Mesendoderm (in vitro differentiated cells): ENCODE measurements at regions not wholly inside any gene's neighbourhood (a gene's known extent, or its start where the extent isn't known, plus 50 kb on each side); places are given as distances from the start of the nearest gene placed in this dataset.
A peak's percentile ranks its signal among the peaks of the same experiment; 100 is the strongest.
"Not testable (repeated sequence)": the region's sequence is repeated elsewhere in the genome, so short reads cannot be mapped to it uniquely, and the experiment has no call there.

ENCODE experiments used
- DNase-seq: peaks from one replicate; pipeline ENCODE4 v3.0.0; 2013
- H2AK5ac ChIP-seq: 2 replicates; pipeline ENCODE4 v1.6.1; 2013; ENCODE audit warnings: low read length, inconsistent platforms
- H2BK120ac ChIP-seq: 2 replicates; pipeline ENCODE4 v1.6.1; 2013; ENCODE audit warnings: low read depth, mild to moderate bottlenecking, low read length, moderate library complexity, mixed read lengths
- H2BK15ac ChIP-seq: replicated peaks from 2 replicates; pipeline ENCODE4 v1.6.1; 2013; ENCODE audit warnings: low read depth, mild to moderate bottlenecking, moderate library complexity
- H2BK5ac ChIP-seq: 2 replicates; pipeline ENCODE4 v1.6.1; 2013; ENCODE audit warnings: low read length, inconsistent platforms
- H3K18ac ChIP-seq: 2 replicates; pipeline ENCODE4 v1.6.1; 2013; ENCODE audit warnings: mild to moderate bottlenecking, low read length, mixed read lengths
- H3K23ac ChIP-seq: one replicate; pipeline ENCODE4 v1.6.1; 2013; ENCODE audit warnings: low read length
- H3K27ac ChIP-seq: 2 replicates; pipeline ENCODE4 v1.5.1; 2013; ENCODE audit warnings: low read depth, mild to moderate bottlenecking, inconsistent platforms, low read length, moderate library complexity
- H3K27me3 ChIP-seq: 2 replicates; pipeline ENCODE4 v1.6.1; 2013; ENCODE audit warnings: low read length, control low read depth, mild to moderate bottlenecking, inconsistent platforms; ENCODE audit not compliant: insufficient read depth, poor library complexity
- H3K36me3 ChIP-seq: 2 replicates; pipeline ENCODE4 v1.6.1; 2013; ENCODE audit warnings: low read length, inconsistent platforms; ENCODE audit not compliant: control insufficient read depth, insufficient read depth
- H3K4ac ChIP-seq: one replicate; pipeline ENCODE4 v1.6.1; 2013; ENCODE audit warnings: low read depth, mild to moderate bottlenecking, low read length, moderate library complexity
- H3K4me1 ChIP-seq: 2 replicates; pipeline ENCODE4 v1.6.1; 2013; ENCODE audit warnings: low read depth, low read length, inconsistent platforms; ENCODE audit not compliant: control insufficient read depth
- H3K4me2 ChIP-seq: 2 replicates; pipeline ENCODE4 v1.6.1; 2013; ENCODE audit warnings: low read length
- H3K4me3 ChIP-seq: 2 replicates; pipeline ENCODE4 v1.5.1; 2013; ENCODE audit warnings: mild to moderate bottlenecking, low read length
- H3K56ac ChIP-seq: one replicate; pipeline ENCODE4 v1.6.1; 2013; ENCODE audit warnings: low read length
- H3K79me1 ChIP-seq: 2 replicates; pipeline ENCODE4 v1.6.1; 2013; ENCODE audit warnings: low read length, inconsistent platforms
- H3K79me2 ChIP-seq: 2 replicates; pipeline ENCODE4 v1.6.1; 2013; ENCODE audit warnings: mild to moderate bottlenecking, low read length; ENCODE audit not compliant: control insufficient read depth, insufficient read depth
- H3K9ac ChIP-seq: 2 replicates; pipeline ENCODE4 v1.6.1; 2013; ENCODE audit warnings: low read length, inconsistent platforms
- H4K5ac ChIP-seq: one replicate; pipeline ENCODE4 v1.6.1; 2013; ENCODE audit warnings: low read length
- H4K8ac ChIP-seq: one replicate; pipeline ENCODE4 v1.6.1; 2013; ENCODE audit warnings: low read depth, mild to moderate bottlenecking, control low read depth, low read length, moderate library complexity
- WGBS: extraction: QIAGEN DNeasy Blood & Tissue Kit; methylation state at CpG from one replicate; pipeline ENCODE4 v1.1.7; 2013; ENCODE audit warnings: low lambda C conversion rate, missing lambda C conversion rate; ENCODE audit not compliant: insufficient coverage; ENCODE audit errors: extremely low coverage; 5-methylcytosine and 5-hydroxymethylcytosine counted together

DNA sequence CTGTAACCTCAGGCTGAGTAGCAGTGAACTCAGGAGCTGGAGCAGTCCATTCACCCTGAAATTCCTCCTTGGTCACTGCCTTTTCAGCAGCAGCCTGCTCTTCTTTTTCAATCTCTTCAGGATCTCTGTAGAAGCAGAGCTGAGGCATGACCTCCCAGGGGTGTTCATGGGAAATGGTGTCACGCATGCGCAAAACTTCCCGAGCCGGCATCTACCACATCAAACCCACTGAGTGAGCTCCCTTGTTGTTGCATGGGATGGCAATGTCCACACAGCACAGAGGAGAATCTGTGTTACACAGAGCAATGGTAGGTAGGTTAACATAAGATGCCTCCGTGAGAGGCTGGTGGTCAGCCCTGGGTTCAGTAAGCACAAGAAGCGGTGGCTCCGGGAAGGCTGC is 355.8 kb upstream of the PSMD7 start:
- H4K8ac ChIP-seq, H3K4me1 ChIP-seq, H3K36me3 ChIP-seq, H3K9ac ChIP-seq, H3K4me2 ChIP-seq, H3K27ac ChIP-seq, H2BK5ac ChIP-seq, H2AK5ac ChIP-seq, H3K79me1 ChIP-seq, DNase-seq, H3K4me3 ChIP-seq, H2BK120ac ChIP-seq, H3K27me3 ChIP-seq, H3K79me2 ChIP-seq, H4K5ac ChIP-seq, H3K18ac ChIP-seq, H3K23ac ChIP-seq, H3K56ac ChIP-seq, H2BK15ac ChIP-seq, H3K4ac ChIP-seq: not testable (repeated sequence)
- WGBS: no CpG with 5 or more reads among the region's 7 CpGs

DNA sequence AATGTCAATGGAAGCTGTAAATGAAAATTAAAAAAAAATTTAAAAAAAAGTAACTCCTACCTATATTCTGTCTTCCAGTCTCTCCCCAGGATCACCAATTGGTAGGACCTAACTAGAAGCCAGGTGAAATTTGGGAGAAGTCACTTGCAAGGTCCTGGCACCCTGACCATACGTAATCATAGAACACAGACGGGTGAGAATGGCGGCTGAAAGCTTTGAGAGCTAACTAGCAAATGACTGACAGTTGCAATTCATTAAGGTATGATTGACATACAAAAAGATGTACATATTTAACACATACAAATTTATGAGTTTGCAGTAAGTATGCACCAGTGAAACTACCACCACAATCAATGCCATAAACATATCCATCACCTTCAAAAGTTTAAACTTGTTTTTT is 372.7 kb upstream of the PSMD7 start:
- WGBS: no CpG with 5 or more reads among the region's 3 CpGs
- Histone ChIP-seq H3K4me3 (no peak overlapping the region), H3K9ac (no peak overlapping the region), H3K27me3 (no peaks in the 10 kb centered on the region), H2BK120ac (no peak overlapping the region), H4K5ac (no peak overlapping the region), H3K56ac (no peak overlapping the region), H4K8ac (no peak overlapping the region), H2BK15ac (no peak overlapping the region), H3K79me1 (no peaks in the 10 kb centered on the region), H3K18ac (no peak overlapping the region), H3K36me3 (no peaks in the 10 kb centered on the region), H2BK5ac (no peak overlapping the region), H3K27ac (no peak overlapping the region), H3K79me2 (no peaks in the 10 kb centered on the region), H3K23ac (no peak overlapping the region), H3K4me2 (no peak overlapping the region), H2AK5ac (no peak overlapping the region), H3K4me1 (no peaks in the 10 kb centered on the region), H3K4ac (no peak overlapping the region)
- no peak for DNase-seq

DNA sequence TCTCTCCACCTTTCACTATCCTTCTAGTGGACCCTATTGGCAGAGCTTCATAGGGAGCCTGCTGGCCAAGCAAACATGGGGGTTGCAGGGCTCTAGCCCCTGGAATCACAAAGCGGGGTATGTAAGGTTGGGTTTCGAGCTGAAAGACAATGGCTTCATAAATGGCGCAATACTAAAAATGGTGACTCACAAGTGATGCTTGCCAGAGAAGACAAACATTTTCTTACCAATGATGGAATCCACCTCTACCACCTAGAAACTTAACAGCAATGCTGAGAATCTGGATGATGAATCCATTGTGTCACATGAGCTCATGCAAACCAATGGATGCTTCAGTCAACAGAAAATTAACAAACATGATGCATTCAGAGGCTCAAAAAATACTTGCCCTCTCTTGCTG is 375.3 kb upstream of the PSMD7 start:
- WGBS: no CpG with 5 or more reads among the region's 3 CpGs
- Histone ChIP-seq H3K56ac (no peak overlapping the region), H4K8ac (no peak overlapping the region), H3K23ac (no peak overlapping the region), H3K79me1 (no peaks in the 10 kb centered on the region), H2BK15ac (no peak overlapping the region), H3K4ac (no peak overlapping the region), H3K27ac (no peak overlapping the region), H2BK5ac (no peak overlapping the region), H3K4me3 (no peak overlapping the region), H2AK5ac (no peak overlapping the region), H3K27me3 (no peaks in the 10 kb centered on the region), H3K9ac (no peak overlapping the region), H3K4me1 (no peaks in the 10 kb centered on the region), H3K36me3 (no peaks in the 10 kb centered on the region), H4K5ac (no peak overlapping the region), H3K79me2 (no peaks in the 10 kb centered on the region), H3K4me2 (no peak overlapping the region), H3K18ac (no peak overlapping the region), H2BK120ac (no peak overlapping the region)
- no peak for DNase-seq

DNA sequence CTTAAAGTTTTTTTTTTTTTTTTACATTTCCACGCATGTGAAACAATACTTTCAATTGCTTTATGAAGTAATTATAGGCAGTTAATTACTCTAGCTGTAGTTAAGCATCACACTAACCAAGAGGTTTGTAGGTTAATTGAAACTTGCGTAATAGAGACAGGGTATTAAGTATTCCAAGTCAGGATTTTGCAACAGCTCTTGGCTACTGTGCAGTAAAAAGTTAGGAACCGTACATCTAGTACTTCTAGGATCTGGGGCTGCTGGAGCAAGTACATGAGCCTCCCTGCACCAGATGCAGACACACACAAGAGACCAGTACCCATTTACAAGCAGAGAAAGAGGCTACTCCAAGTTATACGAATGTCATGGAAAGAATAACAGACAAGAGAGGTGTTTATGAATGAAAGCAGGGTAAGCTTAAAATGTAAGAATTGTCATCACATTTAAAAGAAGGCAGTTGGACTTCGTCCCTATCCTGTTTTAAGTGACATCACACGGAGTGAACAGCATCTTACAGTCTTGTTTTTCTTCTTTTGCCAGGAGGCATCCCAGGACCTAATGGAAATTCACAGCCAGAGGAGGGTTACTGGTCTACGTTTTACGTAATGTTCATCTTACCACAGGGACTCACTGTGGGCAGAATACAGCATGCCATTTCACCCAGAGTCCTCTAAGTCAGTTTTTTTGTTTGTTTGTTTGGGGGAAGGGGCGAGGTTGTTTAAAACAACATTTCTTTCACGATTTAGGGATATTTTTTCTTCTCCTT is 379.6 kb upstream of the PSMD7 start:
- H2BK15ac ChIP-seq: no peak overlapping the region
- no CpG with 5 or more reads among the region's 10 CpGs for WGBS
- no peak overlapping the region for H2BK120ac ChIP-seq
- H3K4me3 ChIP-seq: no peak overlapping the region
- no peak overlapping the region for H3K27ac ChIP-seq
- H3K79me2 ChIP-seq: no peaks in the 10 kb centered on the region
- H3K27me3 ChIP-seq: no peaks in the 10 kb centered on the region
- no peak overlapping the region for H2BK5ac ChIP-seq
- no peaks in the 10 kb centered on the region for H3K36me3 ChIP-seq
- H3K9ac ChIP-seq: no peak overlapping the region
- no peak overlapping the region for H3K4ac ChIP-seq
- no peak overlapping the region for H3K23ac ChIP-seq
- no peak overlapping the region for H3K4me2 ChIP-seq
- no peak overlapping the region for H4K5ac ChIP-seq
- H4K8ac ChIP-seq: no peak overlapping the region
- H3K56ac ChIP-seq: no peak overlapping the region
- H3K4me1 ChIP-seq: no peaks in the 10 kb centered on the region
- no peak for DNase-seq
- H3K18ac ChIP-seq: no peak overlapping the region
- H3K79me1 ChIP-seq: no peaks in the 10 kb centered on the region
- no peak overlapping the region for H2AK5ac ChIP-seq

DNA sequence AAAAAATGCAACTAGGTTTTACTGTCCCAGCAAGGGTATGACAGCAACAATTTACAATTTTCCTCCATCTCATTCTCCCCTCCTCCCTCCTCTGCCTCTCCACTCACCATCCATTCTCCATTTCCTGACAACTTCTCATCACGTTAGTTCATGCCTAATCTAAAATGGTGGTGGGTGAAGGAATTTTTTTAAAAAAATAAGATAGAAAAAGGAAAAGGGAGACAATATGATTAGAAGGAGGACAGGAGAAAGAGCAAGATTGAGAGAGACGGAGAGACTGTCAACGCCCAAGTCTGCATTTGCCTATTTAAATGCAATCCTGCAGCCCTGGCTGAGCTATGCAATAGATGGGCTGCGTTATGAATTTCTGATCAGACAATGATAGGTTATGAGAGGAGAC is 380.7 kb upstream of the PSMD7 start:
- Histone ChIP-seq H3K4me1 (no peaks in the 10 kb centered on the region), H3K4me2 (no peak overlapping the region), H4K8ac (no peak overlapping the region), H3K56ac (no peak overlapping the region), H2AK5ac (no peak overlapping the region), H2BK15ac (no peak overlapping the region), H3K27ac (no peak overlapping the region), H3K23ac (no peak overlapping the region), H4K5ac (no peak overlapping the region), H3K27me3 (no peaks in the 10 kb centered on the region), H3K79me1 (no peaks in the 10 kb centered on the region), H3K9ac (no peak overlapping the region), H2BK5ac (no peak overlapping the region), H3K4me3 (no peak overlapping the region), H3K79me2 (no peaks in the 10 kb centered on the region), H3K18ac (no peak overlapping the region), H3K36me3 (no peaks in the 10 kb centered on the region), H3K4ac (no peak overlapping the region), H2BK120ac (no peak overlapping the region)
- no peak for DNase-seq
- WGBS: no CpG with 5 or more reads among the region's 4 CpGs

DNA sequence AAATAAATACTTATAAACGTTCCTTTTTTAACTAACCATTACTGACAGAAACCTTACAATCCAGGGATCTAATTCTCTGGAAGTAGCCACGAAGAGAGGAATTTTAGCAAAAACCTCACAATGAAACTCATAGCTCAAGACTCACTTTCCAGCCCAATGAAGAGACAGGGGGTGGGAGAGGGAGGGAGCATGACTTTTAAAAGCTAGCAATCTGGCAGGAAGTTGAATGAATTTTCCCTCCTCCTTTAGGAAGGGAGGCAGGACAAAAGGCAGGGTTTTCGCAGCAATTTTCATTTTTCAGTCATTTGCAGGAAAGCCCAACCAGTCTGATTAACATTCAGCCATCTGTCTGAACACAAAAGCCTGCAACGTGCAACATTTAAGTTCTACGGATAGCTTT is 381.5 kb upstream of the PSMD7 start:
- no peak overlapping the region for H4K5ac ChIP-seq
- no peak overlapping the region for H3K23ac ChIP-seq
- H3K36me3 ChIP-seq: no peaks in the 10 kb centered on the region
- H2BK5ac ChIP-seq: no peak overlapping the region
- no peaks in the 10 kb centered on the region for H3K4me1 ChIP-seq
- DNase-seq: peak; percentile 10
- no peak overlapping the region for H2BK15ac ChIP-seq
- no peak overlapping the region for H2BK120ac ChIP-seq
- H2AK5ac ChIP-seq: no peak overlapping the region
- H3K4me2 ChIP-seq: no peak overlapping the region
- no peak overlapping the region for H4K8ac ChIP-seq
- WGBS: no CpG with 5 or more reads among the region's 5 CpGs
- no peak overlapping the region for H3K4me3 ChIP-seq
- H3K79me2 ChIP-seq: no peaks in the 10 kb centered on the region
- H3K27ac ChIP-seq: no peak overlapping the region
- no peak overlapping the region for H3K4ac ChIP-seq
- H3K27me3 ChIP-seq: no peaks in the 10 kb centered on the region
- H3K56ac ChIP-seq: no peak overlapping the region
- no peak overlapping the region for H3K9ac ChIP-seq
- H3K79me1 ChIP-seq: no peaks in the 10 kb centered on the region
- H3K18ac ChIP-seq: no peak overlapping the region
